ENCODE measurements at regions not wholly inside any gene's neighbourhood (a gene's known extent, or its start where the extent isn't known, plus 50 kb on each side); places are given as distances from the start of the nearest gene placed in this dataset.

DNA sequence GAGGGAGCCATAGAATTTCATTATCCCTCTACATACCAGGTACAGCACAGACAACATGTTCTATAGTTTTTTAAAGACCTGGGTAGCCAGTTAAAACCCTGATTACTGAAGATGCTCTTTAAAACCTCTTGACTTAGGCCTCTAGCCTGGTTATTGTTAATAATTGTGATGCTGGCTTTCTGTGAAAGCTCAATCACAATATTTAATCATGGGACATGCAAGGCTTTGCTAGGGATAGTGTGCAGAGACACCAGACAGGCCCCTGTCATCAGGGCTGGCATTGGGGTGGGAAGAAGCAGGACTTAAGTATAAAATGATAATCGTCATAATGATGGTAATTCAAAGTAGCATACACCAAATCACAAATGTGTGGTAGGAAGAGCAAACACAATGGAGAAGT is 274.4 kb downstream of the PTBP2 start:
- DNase-seq (ENCODE audit: low read depth, low spot score) (no peak), ATAC-seq (no peak)
- intact Hi-C loops (cut with micrococcal nuclease), result no loop called here
- Histone ChIP-seq H3K9ac (ENCODE audit: low read length) (no peak overlapping the region), H3K9me2 (ENCODE audit: insufficient read depth) (no peaks in the 10 kb centered on the region), H3K4me2 (ENCODE audit: low read length) (no peak overlapping the region), H3K27me3 (ENCODE audit: insufficient read depth, low read length) (no peaks in the 10 kb centered on the region), H3K27ac (ENCODE audit: low read depth, low read length) (no peak overlapping the region), H3K79me2 (ENCODE audit: insufficient read depth, low read length) (no peaks in the 10 kb centered on the region), H3K4me3 (replicated peaks in 1 of 2; ENCODE audit: low read depth in 1 of 2, low read length in 2 of 2) (no peak overlapping the region), H3K36me3 (ENCODE audit: control insufficient read depth in 1 of 2, insufficient read depth in 2 of 2, low read length in 2 of 2) (no peaks in the 10 kb centered on the region), H3K4me1 (ENCODE audit: control insufficient read depth in 1 of 2, insufficient read depth in 2 of 2, low read length in 2 of 2) (no peaks in the 10 kb centered on the region), H4K20me1 (ENCODE audit: insufficient read depth) (no peaks in the 10 kb centered on the region), H2AFZ (ENCODE audit: low read depth, low read length, poor library complexity, severe bottlenecking) (no peak overlapping the region), H3K9me3 (ENCODE audit: control insufficient read depth in 1 of 2, insufficient read depth in 1 of 2, low read depth in 1 of 2, low read length in 2 of 2) (no peaks in the 10 kb centered on the region)
- BruUV-seq (replicated peaks), result no TSS peak
- RAD21 ChIA-PET (ENCODE audit: low non-redundant PET in 1 of 2, low total read pairs in 2 of 2, uncharacterized antibody in 2 of 2, unreplicated experiment in 2 of 2), result no interaction called here
- CTCF ChIA-PET, result no interaction called here
- POLR2A ChIA-PET, result no interaction called here
- TF ChIP-seq CEBPB (IDR thresholded peaks at IDR 0.05; ENCODE audit: low read depth), result no peak
- TF ChIP-seq EZH2phosphoT487 (IDR thresholded peaks at IDR 0.05; ENCODE audit: borderline replicate concordance), result no peak
- no peak for TF ChIP-seq YY1 (IDR thresholded peaks at IDR 0.05; ENCODE audit: extremely low read depth, insufficient replicate concordance, low read depth, low read length)
- TF ChIP-seq SRF (IDR thresholded peaks at IDR 0.05; ENCODE audit: low read depth), result no peak
- no peak for TF ChIP-seq EGR1 (IDR thresholded peaks at IDR 0.05; ENCODE audit: low read depth)
- TF ChIP-seq FOSL1 (IDR thresholded peaks at IDR 0.05; ENCODE audit: low read depth), result no peak
- no peak for TF ChIP-seq POLR2A (IDR thresholded peaks at IDR 0.05; ENCODE audit: borderline replicate concordance, extremely low read depth, insufficient read depth, insufficient read length)
- TF ChIP-seq ZFX (IDR thresholded peaks at IDR 0.05), result no peak
- TF ChIP-seq EZH2 (IDR thresholded peaks at IDR 0.05), result no peak

DNA sequence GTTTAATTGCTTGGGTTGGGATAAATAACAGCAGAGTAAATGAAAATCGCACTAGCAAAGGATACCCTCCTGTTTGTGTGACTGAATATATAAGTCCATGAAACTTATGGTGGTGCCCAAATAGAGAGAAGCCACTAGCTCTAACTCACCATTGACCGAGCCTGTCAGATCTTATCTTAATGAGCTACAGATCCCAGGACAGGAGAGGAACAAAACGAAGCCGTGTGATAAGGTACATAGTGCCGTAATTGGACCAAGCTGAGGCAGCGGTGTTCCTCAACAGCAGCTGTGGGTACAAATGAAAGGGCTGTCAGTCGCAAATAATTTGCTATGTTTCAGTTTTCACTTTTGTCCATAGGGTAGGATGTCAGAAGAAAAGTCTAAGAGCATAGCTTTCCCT is 276.1 kb downstream of the PTBP2 start:
- H3K27me3 ChIP-seq (ENCODE audit: insufficient read depth, low read length), result no peaks in the 10 kb centered on the region
- intact Hi-C loops (cut with micrococcal nuclease), result no loop called here
- no peaks in the 10 kb centered on the region for H3K9me2 ChIP-seq (ENCODE audit: insufficient read depth)
- H3K27ac ChIP-seq (ENCODE audit: low read depth, low read length), result no peak overlapping the region
- H3K9ac ChIP-seq (ENCODE audit: low read length), result no peak overlapping the region
- H3K9me3 ChIP-seq (ENCODE audit: control insufficient read depth in 1 of 2, insufficient read depth in 1 of 2, low read depth in 1 of 2, low read length in 2 of 2), result no peaks in the 10 kb centered on the region
- H2AFZ ChIP-seq (ENCODE audit: low read depth, low read length, poor library complexity, severe bottlenecking), result no peak overlapping the region
- ChIA-PET RAD21 (ENCODE audit: low non-redundant PET in 1 of 2, low total read pairs in 2 of 2, uncharacterized antibody in 2 of 2, unreplicated experiment in 2 of 2) (no interaction called here), CTCF (no interaction called here), POLR2A (no interaction called here)
- H3K4me2 ChIP-seq (ENCODE audit: low read length), result no peak overlapping the region
- H3K4me1 ChIP-seq (ENCODE audit: control insufficient read depth in 1 of 2, insufficient read depth in 2 of 2, low read length in 2 of 2), result no peaks in the 10 kb centered on the region
- no peaks in the 10 kb centered on the region for H4K20me1 ChIP-seq (ENCODE audit: insufficient read depth)
- DNase-seq (ENCODE audit: low read depth, low spot score) (no peak), ATAC-seq (no peak)
- no peaks in the 10 kb centered on the region for H3K36me3 ChIP-seq (ENCODE audit: control insufficient read depth in 1 of 2, insufficient read depth in 2 of 2, low read length in 2 of 2)
- BruUV-seq (replicated peaks), result no TSS peak
- H3K4me3 ChIP-seq (replicated peaks in 1 of 2; ENCODE audit: low read depth in 1 of 2, low read length in 2 of 2), result no peak overlapping the region
- no peaks in the 10 kb centered on the region for H3K79me2 ChIP-seq (ENCODE audit: insufficient read depth, low read length)
- TF ChIP-seq FOSL1 (IDR thresholded peaks at IDR 0.05; ENCODE audit: low read depth), result no peak
- no peak for TF ChIP-seq POLR2A (IDR thresholded peaks at IDR 0.05; ENCODE audit: borderline replicate concordance, extremely low read depth, insufficient read depth, insufficient read length)
- no peak for TF ChIP-seq ZNF274 (IDR thresholded peaks at IDR 0.05; ENCODE audit: low read depth, low read length)
- TF ChIP-seq EZH2 (IDR thresholded peaks at IDR 0.05), result no peak
- TF ChIP-seq, protein P1, sequence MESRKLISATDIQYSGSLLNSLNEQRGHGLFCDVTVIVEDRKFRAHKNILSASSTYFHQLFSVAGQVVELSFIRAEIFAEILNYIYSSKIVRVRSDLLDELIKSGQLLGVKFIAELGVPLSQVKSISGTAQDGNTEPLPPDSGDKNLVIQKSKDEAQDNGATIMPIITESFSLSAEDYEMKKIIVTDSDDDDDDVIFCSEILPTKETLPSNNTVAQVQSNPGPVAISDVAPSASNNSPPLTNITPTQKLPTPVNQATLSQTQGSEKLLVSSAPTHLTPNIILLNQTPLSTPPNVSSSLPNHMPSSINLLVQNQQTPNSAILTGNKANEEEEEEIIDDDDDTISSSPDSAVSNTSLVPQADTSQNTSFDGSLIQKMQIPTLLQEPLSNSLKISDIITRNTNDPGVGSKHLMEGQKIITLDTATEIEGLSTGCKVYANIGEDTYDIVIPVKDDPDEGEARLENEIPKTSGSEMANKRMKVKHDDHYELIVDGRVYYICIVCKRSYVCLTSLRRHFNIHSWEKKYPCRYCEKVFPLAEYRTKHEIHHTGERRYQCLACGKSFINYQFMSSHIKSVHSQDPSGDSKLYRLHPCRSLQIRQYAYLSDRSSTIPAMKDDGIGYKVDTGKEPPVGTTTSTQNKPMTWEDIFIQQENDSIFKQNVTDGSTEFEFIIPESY (IDR thresholded peaks at IDR 0.05; ENCODE audit: extremely low read depth, insufficient replicate concordance, low read length), result no peak
- no peak for TF ChIP-seq SP1 (IDR thresholded peaks at IDR 0.05; ENCODE audit: low read depth)
- no peak for TF ChIP-seq RAD21 (IDR thresholded peaks at IDR 0.05; ENCODE audit: low read depth)
- TF ChIP-seq EZH2phosphoT487 (IDR thresholded peaks at IDR 0.05; ENCODE audit: borderline replicate concordance), result no peak
- no peak for TF ChIP-seq YY1 (IDR thresholded peaks at IDR 0.05; ENCODE audit: extremely low read depth, insufficient replicate concordance, low read depth, low read length)
- TF ChIP-seq POLR2AphosphoS5 (IDR thresholded peaks at IDR 0.05; ENCODE audit: low read depth, low read length), result no peak
- TF ChIP-seq REST (IDR thresholded peaks at IDR 0.05; ENCODE audit: low read depth), result no peak
- no peak for TF ChIP-seq SIN3A (IDR thresholded peaks at IDR 0.05; ENCODE audit: low read depth)
- no peak for TF ChIP-seq ELF1 (IDR thresholded peaks at IDR 0.05; ENCODE audit: borderline replicate concordance, low read depth)

Data from HCT116 (cell line).